Natural killer cell (primary cell): ENCODE measurements at regions not wholly inside any gene's neighbourhood (a gene's known extent, or its start where the extent isn't known, plus 50 kb on each side); places are given as distances from the start of the nearest gene placed in this dataset.

Experiments
- ATAC-seq, 3 donors: fragments of 150-1000 bp in 2 of 3; fragments of 200-7000 bp in 1 of 3; cut with Tn5 transposase; 1 replicate in 1 of 3; 2 replicates in 2 of 3; pipeline ENCODE4 v1.10.0; 2021; ENCODE audit warnings: mild to moderate bottlenecking in 2 of 3, moderate library complexity in 2 of 3
- DNase-seq, 2 donors: peaks; one replicate each; pipeline versions ENCODE4 v3.0.0 to v3.0.0-alpha.2; 2013 to 2021; ENCODE audit warnings: mixed read lengths in 1 of 2
- H3K27ac ChIP-seq: one replicate; pipeline ENCODE4 v1.5.1; 2013; ENCODE audit warnings: mild to moderate bottlenecking, low read length
- H3K27me3 ChIP-seq: one replicate; pipeline ENCODE4 v1.6.1; 2013; ENCODE audit warnings: low read length; ENCODE audit not compliant: control insufficient read depth, insufficient read depth
- H3K36me3 ChIP-seq: one replicate; pipeline ENCODE4 v1.6.1; 2013; ENCODE audit warnings: low read length; ENCODE audit not compliant: control insufficient read depth, insufficient read depth
- H3K4me1 ChIP-seq: one replicate; pipeline ENCODE4 v1.6.1; 2013; ENCODE audit warnings: low read length; ENCODE audit not compliant: control insufficient read depth, insufficient read depth
- H3K4me3 ChIP-seq: one replicate; pipeline ENCODE4 v1.5.1; 2013; ENCODE audit warnings: low read length
- H3K9me3 ChIP-seq: one replicate; pipeline ENCODE4 v1.6.1; 2013; ENCODE audit warnings: low read length; ENCODE audit not compliant: control insufficient read depth, insufficient read depth
- H3K27ac Mint-ChIP-seq, 2 donors: one replicate each; pipeline ENCODE4 v1.8.0; 2022; ENCODE audit warnings: mild to moderate bottlenecking in 2 of 2, mixed read lengths in 2 of 2, moderate library complexity in 1 of 2
- H3K27me3 Mint-ChIP-seq, 2 donors: one replicate each; pipeline ENCODE4 v1.8.0; 2022; ENCODE audit warnings: low read depth in 2 of 2, mixed read lengths in 2 of 2
- H3K36me3 Mint-ChIP-seq: one replicate; pipeline ENCODE4 v1.8.0; 2022; ENCODE audit warnings: mixed read lengths
- H3K4me1 Mint-ChIP-seq, 2 donors: one replicate each; pipeline ENCODE4 v1.8.0; 2022; ENCODE audit warnings: mixed read lengths in 2 of 2
- H3K4me3 Mint-ChIP-seq: one replicate; pipeline ENCODE4 v1.8.0; 2022; ENCODE audit warnings: mild to moderate bottlenecking, moderate library complexity, mixed read lengths
- H3K9me3 Mint-ChIP-seq, 2 donors: one replicate each; pipeline ENCODE4 v1.8.0; 2022; ENCODE audit warnings: mixed read lengths in 2 of 2
- CTCF ChIP-seq: fragments of 200-600 bp; IDR thresholded peaks from one replicate; pipeline ENCODE4 v1.8.0; 2022; ENCODE audit warnings: antibody characterized with exemption
- WGBS: methylation state at CpG from one replicate; pipeline ENCODE4 v1.1.7; 2013; ENCODE audit warnings: missing lambda C conversion rate; ENCODE audit not compliant: insufficient coverage; 5-methylcytosine and 5-hydroxymethylcytosine counted together
- intact Hi-C: fragments of 100-400 bp; cut with micrococcal nuclease; formaldehyde crosslinking; loops from one replicate; pipeline ENCODE4 v1.14.2; 2022

GRCh38 chr3:127369356-127369935 is 81.6 kb upstream of the PRR20G start:
- H3K4me3 ChIP-seq: no peak overlapping the region
- H3K27me3 ChIP-seq: no peaks in the 10 kb centered on the region
- no peaks in the 10 kb centered on the region for H3K9me3 ChIP-seq
- Mint-ChIP-seq H3K36me3 (no peaks in the 10 kb centered on the region), H3K9me3 (no peaks in the 10 kb centered on the region), H3K4me3 (no peak overlapping the region), H3K27me3 (peaks cover 8 to 13% of the 10 kb centered on the region in 2 donors), H3K4me1 (no peaks in the 10 kb centered on the region), H3K27ac (no peak overlapping the region)
- intact Hi-C loops: no loop called here
- no peak overlapping the region for H3K27ac ChIP-seq
- no peaks in the 10 kb centered on the region for H3K36me3 ChIP-seq
- ATAC-seq: peak in 1 of 3 donors; percentile 3
- TF ChIP-seq CTCF: no peak
- no peaks in the 10 kb centered on the region for H3K4me1 ChIP-seq
- 58% methylated on average over 3 of the region's 4 CpGs for WGBS
- DNase-seq: no peak

- no peaks in the 10 kb centered on the region for H3K4me1 ChIP-seq
- Mint-ChIP-seq H3K4me3 (no peak overlapping the region), H3K4me1 (no peaks in the 10 kb centered on the region), H3K27me3 (peaks cover 7 to 19% of the 10 kb centered on the region in 2 donors), H3K27ac (no peak overlapping the region), H3K9me3 (no peaks in the 10 kb centered on the region), H3K36me3 (no peaks in the 10 kb centered on the region)
- no peaks in the 10 kb centered on the region for H3K27me3 ChIP-seq
- ATAC-seq (no peak), DNase-seq (no peak)
- H3K36me3 ChIP-seq: no peaks in the 10 kb centered on the region
- WGBS: 57% methylated on average over 14 of the region's 14 CpGs
- H3K27ac ChIP-seq: no peak overlapping the region
- H3K9me3 ChIP-seq: no peaks in the 10 kb centered on the region
- TF ChIP-seq CTCF: no peak
- intact Hi-C loops: no loop called here
- no peak overlapping the region for H3K4me3 ChIP-seq
Measured at GRCh38 chr3:127368186-127369032, 80.6 kb upstream of the PRR20G start.

- Mint-ChIP-seq H3K4me1 (no peaks in the 10 kb centered on the region), H3K4me3 (no peak overlapping the region), H3K27me3 (peaks cover 3 to 21% of the 10 kb centered on the region in 2 donors), H3K27ac (no peak overlapping the region), H3K9me3 (no peaks in the 10 kb centered on the region), H3K36me3 (no peaks in the 10 kb centered on the region)
- Histone ChIP-seq H3K9me3 (no peaks in the 10 kb centered on the region), H3K4me3 (no peak overlapping the region), H3K4me1 (no peaks in the 10 kb centered on the region), H3K36me3 (no peaks in the 10 kb centered on the region), H3K27me3 (no peaks in the 10 kb centered on the region), H3K27ac (no peak overlapping the region)
- TF ChIP-seq CTCF: no peak
- DNase-seq (no peak), ATAC-seq (no peak)
- 93% methylated on average over 9 of the region's 13 CpGs for WGBS
- intact Hi-C loops: no loop called here
Measured at GRCh38 chr3:127367593-127367992, 79.7 kb upstream of the PRR20G start.
